ENCODE measurements at regions not wholly inside any gene's neighbourhood (a gene's known extent, or its start where the extent isn't known, plus 50 kb on each side); places are given as distances from the start of the nearest gene placed in this dataset.

DNA sequence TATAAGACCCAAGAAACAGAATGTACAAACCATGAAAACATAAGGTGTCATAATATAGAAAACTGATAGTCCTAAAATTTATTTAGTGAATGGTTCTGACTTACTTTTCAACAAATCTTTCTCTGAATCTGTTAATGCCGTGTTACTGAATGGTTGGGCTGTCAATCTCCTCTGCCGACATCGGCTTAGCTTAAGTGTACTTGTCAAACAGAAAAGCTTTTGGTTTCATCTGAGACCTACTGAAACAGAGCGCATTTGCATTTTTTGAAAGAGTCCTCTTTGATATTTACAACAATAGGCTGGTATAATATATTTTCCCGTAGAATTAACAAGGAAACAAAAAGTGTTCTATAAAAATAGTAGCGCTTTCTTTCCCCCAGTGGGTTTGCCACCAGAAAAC, 120.9 kb upstream of the ZNF804B start:
- no peak overlapping the region for H3K4me3 Mint-ChIP-seq
- H3K27ac Mint-ChIP-seq: no peak overlapping the region
- Histone ChIP-seq H3K4me1 (ENCODE audit: insufficient read depth) (peaks cover 30% of the 10 kb centered on the region), H3K4me3 (no peak overlapping the region), H3K36me3 (ENCODE audit: insufficient read depth) (no peaks in the 10 kb centered on the region), H3K27me3 (ENCODE audit: insufficient read depth) (peaks cover 5% of the 10 kb centered on the region; the same call in 1 of the 2 replicates), H3F3A (replicated peaks; ENCODE audit: low read depth) (no peaks in the 10 kb centered on the region), H4K20me1 (replicated peaks; ENCODE audit: insufficient read depth) (no peaks in the 10 kb centered on the region), H3K27ac (ENCODE audit: low read depth) (no peak overlapping the region), H3K79me2 (replicated peaks; ENCODE audit: insufficient read depth) (no peaks in the 10 kb centered on the region), H3K4me2 (no peak overlapping the region), H2AFZ (no peak overlapping the region), H3K9me2 (ENCODE audit: insufficient read depth) (no peaks in the 10 kb centered on the region)
- H3K4me1 Mint-ChIP-seq: peaks cover 32% of the 10 kb centered on the region
- no peaks in the 10 kb centered on the region; the same call in 2 of the 3 replicates for H3K9me3 Mint-ChIP-seq
- TF ChIP-seq ZNF331 (CRISPR knock-in tag; IDR thresholded peaks at IDR 0.05; ENCODE audit: low read depth): no peak
- TF ChIP-seq CREB1 (CRISPR knock-in tag; IDR thresholded peaks at IDR 0.05; ENCODE audit: low read depth): no peak
- TF ChIP-seq, protein P1, sequence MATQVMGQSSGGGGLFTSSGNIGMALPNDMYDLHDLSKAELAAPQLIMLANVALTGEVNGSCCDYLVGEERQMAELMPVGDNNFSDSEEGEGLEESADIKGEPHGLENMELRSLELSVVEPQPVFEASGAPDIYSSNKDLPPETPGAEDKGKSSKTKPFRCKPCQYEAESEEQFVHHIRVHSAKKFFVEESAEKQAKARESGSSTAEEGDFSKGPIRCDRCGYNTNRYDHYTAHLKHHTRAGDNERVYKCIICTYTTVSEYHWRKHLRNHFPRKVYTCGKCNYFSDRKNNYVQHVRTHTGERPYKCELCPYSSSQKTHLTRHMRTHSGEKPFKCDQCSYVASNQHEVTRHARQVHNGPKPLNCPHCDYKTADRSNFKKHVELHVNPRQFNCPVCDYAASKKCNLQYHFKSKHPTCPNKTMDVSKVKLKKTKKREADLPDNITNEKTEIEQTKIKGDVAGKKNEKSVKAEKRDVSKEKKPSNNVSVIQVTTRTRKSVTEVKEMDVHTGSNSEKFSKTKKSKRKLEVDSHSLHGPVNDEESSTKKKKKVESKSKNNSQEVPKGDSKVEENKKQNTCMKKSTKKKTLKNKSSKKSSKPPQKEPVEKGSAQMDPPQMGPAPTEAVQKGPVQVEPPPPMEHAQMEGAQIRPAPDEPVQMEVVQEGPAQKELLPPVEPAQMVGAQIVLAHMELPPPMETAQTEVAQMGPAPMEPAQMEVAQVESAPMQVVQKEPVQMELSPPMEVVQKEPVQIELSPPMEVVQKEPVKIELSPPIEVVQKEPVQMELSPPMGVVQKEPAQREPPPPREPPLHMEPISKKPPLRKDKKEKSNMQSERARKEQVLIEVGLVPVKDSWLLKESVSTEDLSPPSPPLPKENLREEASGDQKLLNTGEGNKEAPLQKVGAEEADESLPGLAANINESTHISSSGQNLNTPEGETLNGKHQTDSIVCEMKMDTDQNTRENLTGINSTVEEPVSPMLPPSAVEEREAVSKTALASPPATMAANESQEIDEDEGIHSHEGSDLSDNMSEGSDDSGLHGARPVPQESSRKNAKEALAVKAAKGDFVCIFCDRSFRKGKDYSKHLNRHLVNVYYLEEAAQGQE (IDR thresholded peaks at IDR 0.05; ENCODE audit: unreplicated experiment): no peak
- TF ChIP-seq NANOG (IDR thresholded peaks at IDR 0.05; ENCODE audit: borderline replicate concordance): no peak
- no peak for TF ChIP-seq ZNF114 (CRISPR knock-in tag; IDR thresholded peaks at IDR 0.05)
- no peak for TF ChIP-seq STAT1 (IDR thresholded peaks at IDR 0.05; ENCODE audit: unreplicated experiment)
- TF ChIP-seq, protein P2, sequence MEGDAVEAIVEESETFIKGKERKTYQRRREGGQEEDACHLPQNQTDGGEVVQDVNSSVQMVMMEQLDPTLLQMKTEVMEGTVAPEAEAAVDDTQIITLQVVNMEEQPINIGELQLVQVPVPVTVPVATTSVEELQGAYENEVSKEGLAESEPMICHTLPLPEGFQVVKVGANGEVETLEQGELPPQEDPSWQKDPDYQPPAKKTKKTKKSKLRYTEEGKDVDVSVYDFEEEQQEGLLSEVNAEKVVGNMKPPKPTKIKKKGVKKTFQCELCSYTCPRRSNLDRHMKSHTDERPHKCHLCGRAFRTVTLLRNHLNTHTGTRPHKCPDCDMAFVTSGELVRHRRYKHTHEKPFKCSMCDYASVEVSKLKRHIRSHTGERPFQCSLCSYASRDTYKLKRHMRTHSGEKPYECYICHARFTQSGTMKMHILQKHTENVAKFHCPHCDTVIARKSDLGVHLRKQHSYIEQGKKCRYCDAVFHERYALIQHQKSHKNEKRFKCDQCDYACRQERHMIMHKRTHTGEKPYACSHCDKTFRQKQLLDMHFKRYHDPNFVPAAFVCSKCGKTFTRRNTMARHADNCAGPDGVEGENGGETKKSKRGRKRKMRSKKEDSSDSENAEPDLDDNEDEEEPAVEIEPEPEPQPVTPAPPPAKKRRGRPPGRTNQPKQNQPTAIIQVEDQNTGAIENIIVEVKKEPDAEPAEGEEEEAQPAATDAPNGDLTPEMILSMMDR (conservative IDR thresholded peaks at IDR 0.05; ENCODE audit: low read depth in 2 of 2): no peak
- TF ChIP-seq JUNB (IDR thresholded peaks at IDR 0.05; ENCODE audit: unreplicated experiment): no peak
- TF ChIP-seq POLR2AphosphoS5 (IDR thresholded peaks at IDR 0.05; ENCODE audit: low read depth): no peak
- no peak for TF ChIP-seq EZH2phosphoT487 (IDR thresholded peaks at IDR 0.05; ENCODE audit: unreplicated experiment)
- no peaks in the 10 kb centered on the region; the same call in 2 of the 3 replicates for H3K36me3 Mint-ChIP-seq (ENCODE audit: low read depth)
- DNase-seq (ENCODE audit: low spot score): no peak
- no peak for ATAC-seq
- peaks cover 4% of the 10 kb centered on the region for H3K27me3 Mint-ChIP-seq (ENCODE audit: insufficient read depth, low read depth, poor library complexity)

DNA sequence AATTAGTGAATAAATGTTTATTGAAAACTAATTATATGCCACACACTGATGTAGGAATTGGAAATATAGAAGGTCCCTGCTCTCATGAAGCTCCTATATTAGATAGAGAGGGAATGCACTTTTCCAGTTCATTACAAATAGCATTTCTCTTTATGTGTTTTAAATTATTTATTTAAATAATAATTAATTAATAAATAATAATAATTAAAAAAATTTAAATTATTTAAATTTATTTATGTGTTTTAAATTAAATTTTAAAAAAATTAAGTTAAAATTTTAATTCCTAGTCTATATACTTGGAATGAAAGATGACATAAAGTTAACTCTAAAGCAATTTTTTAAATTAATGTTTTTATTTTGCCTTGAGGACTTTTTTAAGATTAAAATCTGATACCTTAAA, 121.7 kb upstream of the ZNF804B start:
- no peak overlapping the region for H3K27ac ChIP-seq (ENCODE audit: low read depth)
- H2AFZ ChIP-seq: no peak overlapping the region
- peaks cover 5% of the 10 kb centered on the region; the same call in 1 of the 2 replicates for H3K27me3 ChIP-seq (ENCODE audit: insufficient read depth)
- Mint-ChIP-seq H3K4me3 (no peak overlapping the region), H3K27ac (no peak overlapping the region), H3K27me3 (ENCODE audit: insufficient read depth, low read depth, poor library complexity) (peaks cover 4% of the 10 kb centered on the region), H3K9me3 (peaks cover 4% of the 10 kb centered on the region; the same call in 2 of the 3 replicates), H3K4me1 (peaks cover 32% of the 10 kb centered on the region), H3K36me3 (ENCODE audit: low read depth) (peaks cover 3% of the 10 kb centered on the region; the same call in 2 of the 3 replicates)
- no peaks in the 10 kb centered on the region for H3K36me3 ChIP-seq (ENCODE audit: insufficient read depth)
- no peaks in the 10 kb centered on the region for H3K79me2 ChIP-seq (replicated peaks; ENCODE audit: insufficient read depth)
- no peaks in the 10 kb centered on the region for H3K9me2 ChIP-seq (ENCODE audit: insufficient read depth)
- peaks cover 31% of the 10 kb centered on the region for H3K4me1 ChIP-seq (ENCODE audit: insufficient read depth)
- no peaks in the 10 kb centered on the region for H4K20me1 ChIP-seq (replicated peaks; ENCODE audit: insufficient read depth)
- no peak overlapping the region for H3K4me3 ChIP-seq
- no peaks in the 10 kb centered on the region for H3F3A ChIP-seq (replicated peaks; ENCODE audit: low read depth)
- H3K4me2 ChIP-seq: no peak overlapping the region
- no peak for DNase-seq (ENCODE audit: low spot score)
- ATAC-seq: no peak
- TF ChIP-seq POLR2AphosphoS5 (IDR thresholded peaks at IDR 0.05; ENCODE audit: low read depth) (no peak), CREB1 (CRISPR knock-in tag; IDR thresholded peaks at IDR 0.05; ENCODE audit: low read depth) (no peak)
- TF ChIP-seq, protein P3, sequence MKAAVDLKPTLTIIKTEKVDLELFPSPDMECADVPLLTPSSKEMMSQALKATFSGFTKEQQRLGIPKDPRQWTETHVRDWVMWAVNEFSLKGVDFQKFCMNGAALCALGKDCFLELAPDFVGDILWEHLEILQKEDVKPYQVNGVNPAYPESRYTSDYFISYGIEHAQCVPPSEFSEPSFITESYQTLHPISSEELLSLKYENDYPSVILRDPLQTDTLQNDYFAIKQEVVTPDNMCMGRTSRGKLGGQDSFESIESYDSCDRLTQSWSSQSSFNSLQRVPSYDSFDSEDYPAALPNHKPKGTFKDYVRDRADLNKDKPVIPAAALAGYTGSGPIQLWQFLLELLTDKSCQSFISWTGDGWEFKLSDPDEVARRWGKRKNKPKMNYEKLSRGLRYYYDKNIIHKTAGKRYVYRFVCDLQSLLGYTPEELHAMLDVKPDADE (IDR thresholded peaks at IDR 0.05): no peak
